ENCODE measurements at regions not wholly inside any gene's neighbourhood (a gene's known extent, or its start where the extent isn't known, plus 50 kb on each side); places are given as distances from the start of the nearest gene placed in this dataset.

GRCh38 chr10:64306729-64307327, 785.6 kb downstream of the REEP3 start:
- Mint-ChIP-seq H3K9me3 (ENCODE audit: low read depth, unreplicated experiment) (no peaks in the 10 kb centered on the region), H3K36me3 (ENCODE audit: insufficient read depth, unreplicated experiment) (no peaks in the 10 kb centered on the region), H3K4me3 (ENCODE audit: low read depth, unreplicated experiment) (no peak overlapping the region), H3K27me3 (ENCODE audit: unreplicated experiment) (no peaks in the 10 kb centered on the region), H3K27ac (ENCODE audit: unreplicated experiment) (no peak overlapping the region), H3K4me1 (ENCODE audit: low read depth, unreplicated experiment) (peaks cover 9% of the 10 kb centered on the region)
- CTCF ChIA-PET, result no interaction called here
- BruUV-seq (replicated peaks), result no TSS peak
- no peak for TF ChIP-seq CTCF (IDR thresholded peaks at IDR 0.05; ENCODE audit: unreplicated experiment)
- intact Hi-C loops (cut with micrococcal nuclease; ENCODE audit: unreplicated experiment), result no loop called here
- DNase-seq, result no peak

GRCh38 chr10:64312876-64313275, 791.7 kb downstream of the REEP3 start:
- H3K4me3 Mint-ChIP-seq (ENCODE audit: low read depth, unreplicated experiment), result no peak overlapping the region
- H3K27ac Mint-ChIP-seq (ENCODE audit: unreplicated experiment), result no peak overlapping the region
- no TSS peak for BruUV-seq (replicated peaks)
- intact Hi-C loops (cut with micrococcal nuclease; ENCODE audit: unreplicated experiment), result no loop called here
- no peaks in the 10 kb centered on the region for H3K27me3 Mint-ChIP-seq (ENCODE audit: unreplicated experiment)
- no peaks in the 10 kb centered on the region for H3K9me3 Mint-ChIP-seq (ENCODE audit: low read depth, unreplicated experiment)
- no peaks in the 10 kb centered on the region for H3K36me3 Mint-ChIP-seq (ENCODE audit: insufficient read depth, unreplicated experiment)
- CTCF ChIA-PET, result no interaction called here
- DNase-seq, result no peak
- no peak for TF ChIP-seq CTCF (IDR thresholded peaks at IDR 0.05; ENCODE audit: unreplicated experiment)
- H3K4me1 Mint-ChIP-seq (ENCODE audit: low read depth, unreplicated experiment), result no peaks in the 10 kb centered on the region

- DNase-seq, result no peak
- Mint-ChIP-seq H3K27me3 (ENCODE audit: unreplicated experiment) (no peaks in the 10 kb centered on the region), H3K27ac (ENCODE audit: unreplicated experiment) (no peak overlapping the region), H3K4me3 (ENCODE audit: low read depth, unreplicated experiment) (no peak overlapping the region), H3K36me3 (ENCODE audit: insufficient read depth, unreplicated experiment) (no peaks in the 10 kb centered on the region), H3K4me1 (ENCODE audit: low read depth, unreplicated experiment) (no peaks in the 10 kb centered on the region), H3K9me3 (ENCODE audit: low read depth, unreplicated experiment) (no peaks in the 10 kb centered on the region)
- TF ChIP-seq CTCF (IDR thresholded peaks at IDR 0.05; ENCODE audit: unreplicated experiment), result no peak
- intact Hi-C loops (cut with micrococcal nuclease; ENCODE audit: unreplicated experiment), result no loop called here
- CTCF ChIA-PET, result interaction anchor here (0.7 kb wide), 1 partner anchor 25 kb away, joined by 3 read pairs; no protein-coding TSS in a partner anchor
- BruUV-seq (replicated peaks), result no TSS peak
Measured at GRCh38 chr10:64313967-64314366, 792.8 kb downstream of the REEP3 start.

- no peak for TF ChIP-seq CTCF (IDR thresholded peaks at IDR 0.05; ENCODE audit: unreplicated experiment)
- no peaks in the 10 kb centered on the region for H3K27me3 Mint-ChIP-seq (ENCODE audit: unreplicated experiment)
- no peaks in the 10 kb centered on the region for H3K36me3 Mint-ChIP-seq (ENCODE audit: insufficient read depth, unreplicated experiment)
- no peak overlapping the region for H3K27ac Mint-ChIP-seq (ENCODE audit: unreplicated experiment)
- intact Hi-C loops (cut with micrococcal nuclease; ENCODE audit: unreplicated experiment), result no loop called here
- BruUV-seq (replicated peaks), result no TSS peak
- CTCF ChIA-PET, result interaction anchor here (0.6 kb wide), 1 partner anchor 11 kb away, joined by 3 read pairs; no protein-coding TSS in a partner anchor
- H3K4me3 Mint-ChIP-seq (ENCODE audit: low read depth, unreplicated experiment), result no peak overlapping the region
- no peaks in the 10 kb centered on the region for H3K9me3 Mint-ChIP-seq (ENCODE audit: low read depth, unreplicated experiment)
- H3K4me1 Mint-ChIP-seq (ENCODE audit: low read depth, unreplicated experiment), result no peaks in the 10 kb centered on the region
- no peak for DNase-seq
Measured at GRCh38 chr10:64316416-64316815, 795.2 kb downstream of the REEP3 start.
